Stimulated activated CD4-positive, alpha-beta T cell treated with anti-CD3 and anti-CD28 coated beads, Interleukin-15, amount 100 ng/mL, for 48 hours (primary cell): ENCODE measurements at regions not wholly inside any gene's neighbourhood (a gene's known extent, or its start where the extent isn't known, plus 50 kb on each side); places are given as distances from the start of the nearest gene placed in this dataset.

Source experiments
- DNase-seq, 2 donors: peaks; one replicate each; pipeline ENCODE4 v3.0.0-alpha.2; 2020; ENCODE audit warnings: low read depth in 2 of 2

DNA sequence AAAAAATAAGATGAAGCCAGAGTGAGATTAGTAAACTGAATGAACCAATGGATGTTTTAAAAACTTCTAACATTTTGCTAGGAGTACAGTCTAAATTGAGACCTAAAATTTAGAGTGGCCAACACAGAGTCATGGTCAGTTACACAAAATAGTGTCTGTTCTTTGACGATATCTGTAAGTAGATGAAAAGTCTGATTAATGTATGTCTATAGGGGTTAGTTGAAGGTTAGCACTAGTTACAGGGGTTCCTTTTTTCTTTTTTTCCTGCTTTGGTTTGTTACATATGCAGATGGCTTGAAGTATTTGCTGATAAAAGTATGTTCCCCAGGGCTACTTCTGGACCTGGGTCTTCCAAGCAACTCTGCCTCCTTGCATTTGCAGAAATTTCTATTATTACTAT is 90.1 kb upstream of the MTPN start:
- DNase-seq, result no peak

DNA sequence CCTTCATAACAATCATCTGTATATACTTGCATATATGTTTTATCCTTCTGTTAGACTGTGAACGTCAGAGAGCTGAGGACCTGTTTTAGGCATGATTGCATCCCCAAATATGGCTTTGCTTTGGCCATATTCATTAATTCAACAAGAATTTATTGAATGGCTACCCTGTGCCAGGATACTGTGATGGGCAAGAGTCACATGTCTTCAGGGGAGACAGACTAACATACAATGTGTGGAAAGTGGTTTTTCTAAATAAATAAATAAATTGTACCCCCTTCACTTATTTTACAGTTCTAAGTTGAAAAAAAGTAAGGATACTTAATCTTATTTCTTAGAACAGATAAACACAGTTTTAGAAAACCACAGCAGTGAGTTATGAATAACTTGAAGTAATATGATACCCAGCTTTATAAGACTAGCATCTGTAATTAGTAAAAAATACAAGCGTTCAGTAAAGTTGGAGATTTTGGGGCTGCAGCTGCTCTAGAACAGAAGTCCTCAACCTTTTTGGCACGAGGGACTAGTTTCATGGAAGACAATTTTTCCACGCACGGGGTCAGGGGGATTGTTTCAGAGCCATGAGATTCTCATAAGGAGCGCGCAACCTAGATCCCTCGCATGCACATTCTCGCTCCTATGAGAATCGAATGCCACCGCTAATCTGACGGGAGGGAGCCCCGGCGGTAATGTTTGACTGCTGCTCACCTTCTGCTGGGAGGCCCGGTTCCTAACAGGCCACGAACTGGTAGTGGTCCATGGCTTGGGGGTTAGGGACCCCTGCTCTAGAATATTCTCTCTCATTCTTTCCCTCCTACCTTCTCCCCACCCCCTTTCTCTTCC is 89.4 kb upstream of the MTPN start:
- no peak for DNase-seq

DNA sequence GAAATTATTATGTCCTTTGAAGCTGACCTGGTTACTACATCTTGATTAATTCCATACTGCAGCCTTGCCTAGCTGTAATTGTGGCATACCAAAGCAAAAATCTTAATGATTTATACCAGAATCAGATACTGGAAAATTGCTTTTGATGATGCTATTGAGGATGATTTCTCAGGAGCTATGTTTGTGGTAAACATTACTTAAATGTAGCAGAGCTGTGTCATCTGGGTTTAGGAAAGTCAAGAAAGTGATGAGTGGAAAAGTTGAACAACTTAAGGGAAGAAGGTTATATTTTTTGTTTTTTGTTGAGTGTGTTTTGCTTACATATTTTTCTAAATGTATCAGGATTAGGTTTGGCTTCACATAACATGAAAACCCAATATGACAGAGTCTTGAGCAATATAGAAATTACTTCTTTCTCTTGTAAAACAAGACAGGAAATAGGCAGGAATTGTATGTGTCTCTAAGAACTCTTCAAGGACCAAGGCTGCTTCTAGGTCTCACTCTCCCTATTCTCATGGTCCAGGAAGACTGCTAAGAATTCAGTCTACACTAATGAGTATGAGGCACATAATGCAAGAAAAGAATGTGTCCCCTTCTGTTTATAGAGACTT is 87.6 kb upstream of the MTPN start:
- DNase-seq, result no peak

DNA sequence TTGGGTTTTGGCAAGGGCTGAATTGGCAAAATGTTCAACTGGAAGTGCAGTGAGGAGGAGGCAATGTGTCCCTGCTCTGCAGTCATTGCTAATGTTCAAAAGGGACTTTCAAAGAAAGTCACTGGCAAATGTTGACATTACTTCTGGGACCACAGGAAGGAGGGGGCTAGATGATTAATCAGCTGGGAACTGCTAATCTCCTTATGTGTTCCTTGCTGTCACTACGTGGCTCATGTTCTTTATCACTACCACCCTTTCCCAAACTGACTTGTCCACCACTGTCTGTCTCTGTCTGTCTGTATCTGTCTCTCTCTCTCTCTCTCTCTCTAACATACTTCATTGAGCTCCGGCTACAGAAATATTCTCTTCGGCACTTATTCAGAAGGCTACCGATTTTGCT is 86.9 kb upstream of the MTPN start:
- DNase-seq, result no peak

DNA sequence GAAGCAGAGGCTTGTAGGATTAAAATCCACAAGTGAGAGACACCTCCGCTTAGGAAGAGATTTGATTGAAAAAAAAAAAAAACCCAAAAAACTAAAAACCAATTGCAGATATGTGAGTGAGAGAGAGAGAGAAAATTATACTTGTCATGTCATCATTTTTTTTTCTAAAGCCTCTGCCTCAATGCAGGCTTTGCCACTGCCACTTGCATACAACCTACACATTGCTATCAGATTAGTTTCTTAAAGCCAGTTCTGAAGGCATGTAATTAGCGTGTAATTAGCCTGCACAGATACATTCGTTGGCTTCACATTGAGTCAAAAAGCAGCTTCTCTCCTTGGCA is 86.1 kb upstream of the MTPN start:
- no peak for DNase-seq

DNA sequence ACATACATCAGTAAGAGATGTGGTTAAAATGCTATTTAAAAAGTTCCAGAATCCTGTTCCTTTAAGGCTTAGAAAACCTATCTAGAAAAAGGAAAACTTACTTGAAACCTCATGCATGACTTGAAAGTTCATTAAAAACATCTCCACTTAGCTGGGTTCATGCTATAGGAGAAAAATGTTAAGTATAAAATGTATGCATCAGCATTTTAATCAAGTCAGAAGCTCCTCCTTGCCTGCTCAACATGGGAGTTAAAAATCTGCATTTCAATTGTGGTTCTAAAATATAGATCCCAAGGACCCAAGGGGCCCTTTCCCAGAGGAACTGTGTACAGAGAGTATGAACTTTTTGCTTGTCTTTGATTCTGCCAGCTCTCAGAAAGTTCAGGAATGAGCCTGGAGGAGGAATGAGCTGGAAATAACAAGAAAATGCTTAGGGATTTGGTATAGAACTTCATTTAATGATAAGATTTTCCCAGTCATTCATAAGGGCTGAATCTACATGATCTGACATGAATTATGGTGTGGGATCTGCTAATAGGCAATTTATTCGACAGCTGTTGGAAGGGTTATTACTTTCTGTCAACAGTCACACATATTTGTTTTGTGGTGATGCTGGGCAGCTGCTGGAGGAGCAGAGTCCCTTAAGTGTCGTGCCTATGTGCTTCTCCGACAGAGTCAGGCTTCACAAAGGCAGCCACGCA is 85.6 kb upstream of the MTPN start:
- no peak for DNase-seq

DNA sequence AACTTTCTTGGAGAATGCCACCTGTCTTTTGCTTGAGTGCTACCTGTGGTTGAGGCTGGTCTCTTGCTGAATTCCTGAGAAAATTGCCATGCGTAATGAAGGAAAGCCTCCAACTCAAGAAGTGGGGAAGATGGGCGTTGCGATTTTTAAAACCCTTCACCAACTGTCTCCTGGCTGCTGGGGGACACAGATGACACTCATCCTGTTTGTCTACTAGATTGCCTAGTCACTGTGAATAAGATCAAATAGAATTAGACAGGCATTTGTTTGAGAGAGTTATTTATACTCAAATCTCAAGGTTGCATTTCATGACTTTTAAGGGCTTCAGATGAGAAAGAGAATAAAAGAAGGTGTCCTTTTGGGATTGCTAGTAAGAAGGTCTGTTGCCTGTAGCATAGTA is 84.3 kb upstream of the MTPN start:
- DNase-seq, result no peak

DNA sequence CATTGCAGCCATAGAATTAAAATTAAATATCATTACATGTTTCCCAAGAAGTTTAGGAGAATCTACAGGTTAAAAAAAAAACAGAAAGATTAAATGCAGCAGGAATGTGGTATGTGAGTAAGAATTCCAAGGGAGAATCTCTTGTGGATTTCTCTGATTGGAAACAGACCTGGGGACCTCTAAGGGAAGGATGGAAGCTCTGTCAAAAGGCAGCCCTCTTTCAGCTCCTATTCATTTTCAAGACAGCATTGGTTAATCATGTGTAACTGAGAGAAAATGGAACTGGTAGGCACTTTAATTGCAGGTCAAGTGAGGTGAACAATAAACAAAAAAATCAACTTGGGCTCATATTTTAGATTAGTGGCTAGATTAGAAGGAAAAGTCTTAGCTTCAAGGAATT is 81.4 kb upstream of the MTPN start:
- DNase-seq, result no peak

DNA sequence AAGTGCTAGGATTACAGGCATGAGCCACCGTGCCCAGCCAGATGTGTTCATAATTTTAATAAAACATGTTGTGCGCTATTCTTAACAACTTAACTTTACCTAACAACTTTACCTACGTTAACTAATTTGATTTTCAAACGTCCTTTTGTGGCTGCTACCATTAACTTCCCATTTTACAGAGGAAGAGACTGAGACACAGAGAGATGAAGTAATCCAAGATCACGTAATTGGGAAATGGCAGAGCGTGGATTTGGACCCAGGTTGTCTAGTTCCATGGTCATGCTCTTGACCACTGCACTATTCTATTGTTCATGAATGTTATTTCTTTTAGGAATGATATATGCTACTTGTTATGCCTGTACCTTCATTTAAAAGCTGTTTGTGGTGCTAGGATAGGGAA is 80.3 kb upstream of the MTPN start:
- DNase-seq, result no peak

DNA sequence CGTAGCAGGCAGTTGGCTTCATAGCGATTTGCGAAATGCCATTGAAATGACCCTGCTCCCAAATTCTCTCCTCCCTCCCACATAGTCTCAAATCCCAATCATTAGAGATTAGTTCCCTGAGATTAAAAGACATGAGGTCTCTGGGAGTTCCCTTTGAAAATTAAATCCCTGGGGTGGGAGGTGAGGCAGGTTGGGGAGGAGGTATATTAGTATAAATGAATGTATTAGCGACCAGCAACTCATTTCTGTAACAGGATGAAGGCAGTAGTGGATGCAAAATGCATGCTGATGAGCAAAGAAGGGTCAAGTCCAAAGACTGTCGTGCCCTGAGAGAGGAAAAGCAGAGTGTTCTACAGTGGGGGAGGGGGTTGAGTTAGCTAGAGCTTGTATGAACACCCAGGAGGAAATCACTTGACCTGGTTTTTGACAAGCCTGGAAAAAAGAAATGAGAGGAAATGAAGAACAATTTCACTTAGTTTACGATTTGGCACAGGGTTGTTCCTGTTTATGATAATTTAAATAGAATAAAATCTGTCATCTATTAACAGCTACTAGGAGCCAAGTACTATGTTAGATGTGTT is 79.6 kb upstream of the MTPN start:
- DNase-seq, result no peak

DNA sequence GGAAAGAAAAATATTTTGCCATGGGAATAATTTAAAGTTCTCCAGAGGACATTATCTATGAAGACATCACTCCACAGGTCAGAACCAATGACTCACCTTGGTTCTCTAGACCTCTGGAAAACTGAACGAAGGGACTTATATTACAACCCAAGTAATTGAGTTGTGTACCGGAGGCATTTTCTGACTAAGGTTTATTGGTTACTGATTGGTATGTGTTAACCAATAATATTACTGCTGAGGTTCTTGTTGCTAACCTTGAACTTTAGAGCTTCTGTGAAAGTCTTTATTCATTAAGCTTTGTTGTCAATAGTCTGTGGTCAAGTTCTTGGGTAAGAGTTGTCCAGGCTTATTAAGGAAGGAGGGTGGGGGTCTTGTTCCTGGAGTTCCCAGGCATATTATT is 78.1 kb upstream of the MTPN start:
- no peak for DNase-seq

DNA sequence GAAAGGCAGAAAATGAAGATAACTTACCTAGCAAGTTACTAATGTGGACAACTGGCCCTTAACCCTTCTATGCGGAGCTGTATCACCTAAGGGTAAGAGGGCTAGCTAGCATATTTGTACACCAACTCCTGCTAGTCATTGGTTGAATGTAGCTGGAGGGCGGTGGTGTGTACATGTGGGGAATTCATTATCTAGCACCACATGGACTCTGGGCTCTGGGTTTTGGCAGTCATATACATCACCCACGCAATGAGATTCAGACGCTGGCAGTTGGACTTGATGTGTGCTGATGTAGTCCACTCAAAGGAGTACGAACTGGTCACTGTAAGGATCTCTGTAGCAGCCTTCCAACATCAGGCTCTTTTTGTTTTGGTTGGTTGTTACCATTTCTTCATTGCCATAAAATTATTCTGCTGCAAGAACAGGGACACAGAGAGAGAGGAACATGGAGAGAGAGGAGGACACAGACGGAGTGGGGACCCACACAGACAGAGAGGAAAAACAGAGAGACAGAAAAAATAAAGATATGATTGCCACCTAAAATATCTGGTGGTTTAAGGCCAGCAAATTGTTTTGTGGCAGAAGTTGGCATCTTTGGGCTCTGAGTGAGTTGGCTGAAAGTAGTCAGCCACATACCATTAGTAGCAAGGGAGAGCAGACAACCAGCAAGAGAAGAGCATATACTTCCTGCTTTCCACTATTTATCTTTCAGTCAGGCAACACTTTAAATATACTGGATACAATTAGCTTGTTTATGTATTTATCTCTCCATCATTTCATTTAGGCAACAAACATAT is 76.7 kb upstream of the MTPN start:
- no peak for DNase-seq

DNA sequence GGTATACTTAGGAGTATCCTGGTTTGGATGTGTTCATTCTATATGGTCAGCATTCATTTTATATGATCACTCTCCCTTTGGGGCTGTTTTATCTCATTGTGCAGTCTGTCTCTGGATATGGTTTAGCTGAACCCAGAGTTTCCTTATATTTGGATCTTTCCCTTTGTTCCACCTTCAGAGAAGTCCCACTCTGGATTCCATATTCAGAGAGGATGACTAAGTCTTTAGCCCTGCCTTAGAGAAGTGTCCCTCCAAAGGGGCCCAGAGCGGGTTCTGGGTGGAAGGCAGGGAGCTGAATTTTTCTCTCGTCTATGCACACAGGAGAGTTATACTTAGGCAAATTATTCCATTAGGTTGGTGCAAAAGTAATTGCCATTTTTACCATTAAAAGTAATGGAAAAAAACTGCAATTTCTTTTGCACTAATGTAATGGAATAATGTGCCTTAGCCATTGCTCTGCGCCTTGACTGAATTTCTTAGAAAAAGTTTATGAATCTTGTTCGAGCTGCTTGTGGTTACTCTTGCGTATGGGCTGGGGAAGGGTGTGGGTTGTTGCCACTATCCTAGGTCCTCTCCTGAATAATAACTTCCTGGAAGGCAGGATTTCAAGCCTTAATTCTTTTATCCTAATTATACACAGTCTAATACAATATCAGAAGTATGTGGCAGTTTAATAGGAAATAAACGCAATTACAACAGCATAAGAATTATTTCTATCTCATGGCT is 74.2 kb upstream of the MTPN start:
- no peak for DNase-seq

DNA sequence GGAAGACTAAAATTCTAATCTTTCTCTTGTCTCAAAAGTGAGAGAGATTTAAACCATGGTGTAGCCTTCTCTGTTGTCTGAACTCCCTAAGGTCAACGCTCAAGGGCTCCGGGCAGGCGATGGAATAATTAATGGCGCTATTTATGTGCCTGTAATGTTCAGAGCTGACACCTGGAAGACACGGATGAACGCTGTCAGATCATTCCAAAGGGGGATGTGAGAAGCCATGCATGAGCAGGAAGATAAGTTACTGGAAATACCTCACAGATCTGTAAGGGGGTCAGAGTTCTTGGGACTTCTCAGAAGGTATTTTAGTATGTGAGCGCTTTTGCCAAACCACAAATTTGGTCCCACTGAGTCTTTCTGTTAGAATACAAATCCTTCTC is 73.3 kb upstream of the MTPN start:
- no peak for DNase-seq

DNA sequence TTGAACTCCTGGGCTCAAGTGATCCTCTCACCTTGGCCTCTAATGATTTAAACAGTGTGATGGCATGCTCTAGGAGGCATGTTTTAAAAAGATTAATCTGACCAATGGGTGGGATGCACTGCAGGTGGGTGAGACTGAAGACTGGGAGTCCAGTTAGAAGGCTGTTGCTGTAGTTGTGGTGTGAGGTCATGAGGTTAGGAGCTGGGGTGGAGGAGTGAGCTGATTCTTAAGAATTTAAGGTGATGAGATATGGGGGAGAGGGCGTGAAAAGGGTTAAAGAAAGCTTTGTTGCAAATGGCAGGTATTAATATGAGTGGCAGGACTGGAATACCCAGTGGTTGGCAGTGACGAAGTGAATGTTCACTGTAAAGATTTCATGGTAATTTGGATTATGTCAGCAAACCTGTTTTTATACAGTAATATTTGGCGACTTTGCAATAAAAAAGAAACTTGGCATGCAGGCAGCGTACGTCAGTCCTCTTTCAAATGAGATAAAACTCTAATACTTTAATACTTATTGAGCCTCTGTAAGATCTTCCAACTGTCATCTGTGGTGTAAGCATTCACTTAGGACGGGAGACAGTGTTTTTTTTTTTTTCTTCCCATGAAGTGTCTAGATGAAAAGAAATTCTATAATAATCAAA is 72.8 kb upstream of the MTPN start:
- no peak for DNase-seq

DNA sequence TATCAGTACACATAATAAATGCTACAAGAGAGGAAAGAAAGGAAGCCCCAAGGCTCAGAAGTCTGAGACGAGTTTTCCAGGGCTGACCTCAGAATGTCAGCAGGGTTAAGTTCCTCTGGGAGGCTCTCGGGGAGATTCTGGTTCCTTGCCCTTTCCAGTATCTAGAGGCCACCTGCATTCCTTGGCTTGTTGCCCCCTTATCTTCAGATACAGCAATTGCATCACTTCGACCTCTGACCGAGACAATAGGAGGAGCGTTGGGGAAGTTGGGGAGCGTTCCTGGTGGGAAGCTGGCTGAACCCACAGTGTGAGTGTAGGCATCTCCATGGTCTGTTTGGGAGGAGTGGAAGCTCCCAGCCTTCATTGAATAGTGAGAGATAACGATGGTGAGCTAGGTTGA is 72.0 kb upstream of the MTPN start:
- no peak for DNase-seq

DNA sequence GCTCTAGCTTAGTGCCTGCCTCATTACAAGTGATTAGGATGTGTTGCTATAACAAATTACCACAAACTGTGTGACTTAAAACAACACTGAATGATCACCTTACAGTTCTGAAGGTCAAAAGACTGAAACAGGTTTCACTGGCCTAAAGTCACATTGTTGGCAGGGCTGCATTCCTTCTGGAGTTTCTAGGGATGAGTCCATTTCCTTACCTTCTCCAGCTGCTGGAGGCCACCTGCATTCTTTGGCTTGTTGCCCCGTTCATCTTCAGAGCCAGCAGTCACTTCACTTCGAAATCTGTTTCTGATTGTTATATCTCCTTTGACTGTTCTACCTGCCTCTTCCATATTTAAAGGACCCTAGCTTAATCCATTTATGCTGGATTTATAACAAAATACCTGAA is 69.4 kb upstream of the MTPN start:
- DNase-seq, result no peak

DNA sequence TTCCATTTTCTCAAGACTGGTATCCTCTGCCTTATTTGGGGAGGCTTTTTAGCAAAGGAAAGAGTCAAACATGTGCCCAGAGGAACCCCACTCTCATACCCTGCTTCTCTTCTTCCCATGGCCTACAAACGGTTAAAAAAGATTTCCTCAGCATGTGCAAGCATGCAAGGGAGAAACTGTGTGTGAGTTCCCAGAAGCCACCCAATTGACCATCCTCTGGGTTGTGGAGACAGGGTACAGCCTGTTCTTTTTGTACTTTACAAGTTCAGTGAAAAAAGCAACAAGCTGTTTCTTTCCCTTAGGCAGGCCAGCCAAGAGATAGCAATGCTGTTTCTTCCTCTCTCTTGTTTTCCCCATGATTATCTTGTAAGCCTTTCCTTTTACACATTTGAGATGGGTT is 68.8 kb upstream of the MTPN start:
- DNase-seq, result no peak

DNA sequence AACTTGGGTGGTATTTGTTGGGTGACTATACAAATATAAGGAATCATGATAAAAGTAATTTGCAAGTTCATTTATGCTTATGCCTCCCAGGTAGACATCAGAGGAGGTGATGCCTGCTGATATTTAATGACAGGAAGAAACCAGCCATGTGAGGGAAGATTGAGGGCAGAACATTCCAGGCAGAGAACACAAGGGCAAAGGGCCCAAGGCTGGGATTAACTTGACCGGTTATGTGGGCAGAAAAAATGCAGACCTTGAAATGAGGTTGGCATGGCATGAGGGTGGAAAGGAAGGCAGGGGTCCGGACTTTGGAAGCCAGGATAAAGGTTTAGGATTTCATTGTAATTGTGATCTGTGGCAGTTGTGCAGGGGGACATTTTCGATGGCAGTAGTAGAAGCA is 68.0 kb upstream of the MTPN start:
- DNase-seq, result no peak

DNA sequence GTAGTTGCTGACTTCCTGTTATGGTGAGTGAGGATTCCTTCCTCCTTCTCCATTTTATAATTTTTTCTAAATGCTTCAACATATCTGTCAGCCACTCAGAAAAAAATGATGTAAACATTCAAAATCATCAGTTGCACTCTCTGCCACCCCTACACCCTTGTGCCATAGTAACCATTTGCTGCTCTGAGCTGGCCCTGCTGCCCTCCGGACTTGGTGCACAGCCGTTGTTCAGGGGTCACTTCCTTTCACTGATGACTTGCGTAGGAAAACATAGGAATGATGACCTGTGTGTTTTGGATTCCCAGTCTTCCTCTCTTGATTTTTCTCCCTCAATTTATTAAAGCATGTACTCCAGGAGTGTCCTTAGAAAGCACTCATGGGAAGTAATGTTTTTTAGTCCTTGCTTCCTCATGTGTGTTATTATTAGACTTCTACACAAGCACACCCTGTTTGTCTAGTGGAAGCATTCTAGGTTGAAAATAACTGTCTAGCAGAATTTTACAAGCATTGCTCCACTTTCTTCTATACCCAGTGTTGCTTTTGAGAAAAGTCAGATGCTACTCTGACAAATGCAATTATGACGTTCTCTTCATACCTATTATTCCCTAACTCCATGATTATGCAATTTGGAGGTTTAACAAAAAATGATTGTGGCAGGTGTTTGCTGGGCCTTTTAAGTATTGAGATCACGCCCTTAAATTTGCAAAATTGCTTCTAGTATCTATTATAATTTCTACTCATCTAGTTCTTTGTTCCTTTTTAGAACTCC is 62.6 kb upstream of the MTPN start:
- no peak for DNase-seq
